Endodermal cell (in vitro differentiated cells): ENCODE measurements at regions not wholly inside any gene's neighbourhood (a gene's known extent, or its start where the extent isn't known, plus 50 kb on each side); places are given as distances from the start of the nearest gene placed in this dataset.

Experiments
- DNase-seq: peaks from one replicate; pipeline ENCODE4 v3.0.0-alpha.2; 2017
- H3K27ac ChIP-seq: 2 replicates; pipeline ENCODE4 v1.5.1; 2013; ENCODE audit warnings: mild to moderate bottlenecking, low read depth, low read length, moderate library complexity
- H3K27me3 ChIP-seq: 2 replicates; pipeline ENCODE4 v1.6.1; 2013; ENCODE audit warnings: mild to moderate bottlenecking, low read length, moderate library complexity; ENCODE audit not compliant: insufficient read depth, control insufficient read depth, poor library complexity, severe bottlenecking
- H3K36me3 ChIP-seq: 2 replicates; pipeline ENCODE4 v1.7.0; 2013; ENCODE audit warnings: mild to moderate bottlenecking, low read length, moderate library complexity; ENCODE audit not compliant: control insufficient read depth, insufficient read depth
- H3K4me1 ChIP-seq: one replicate; pipeline ENCODE4 v1.7.0; 2013; ENCODE audit warnings: low read length; ENCODE audit not compliant: control insufficient read depth, insufficient read depth
- H3K4me3 ChIP-seq: 2 replicates; pipeline ENCODE4 v1.5.1; 2013; ENCODE audit warnings: mild to moderate bottlenecking, low read length, moderate library complexity
- H3K9ac ChIP-seq: 2 replicates; pipeline ENCODE4 v1.6.1; 2013; ENCODE audit warnings: mild to moderate bottlenecking, low read length, moderate library complexity; ENCODE audit not compliant: poor library complexity, severe bottlenecking; ENCODE audit errors: extremely low read depth
- H3K9me3 ChIP-seq: 2 replicates; pipeline ENCODE4 v1.6.1; 2013; ENCODE audit warnings: mild to moderate bottlenecking, low read length, moderate library complexity; ENCODE audit not compliant: control insufficient read depth
- H3K27ac Mint-ChIP-seq: 2 replicates; pipeline ENCODE4 v1.8.0; 2020; ENCODE audit warnings: mixed read lengths
- H3K27me3 Mint-ChIP-seq: 2 replicates; pipeline ENCODE4 v1.8.0; 2021; ENCODE audit warnings: mild to moderate bottlenecking, mixed read lengths; ENCODE audit not compliant: insufficient read depth
- H3K36me3 Mint-ChIP-seq: 2 replicates; pipeline ENCODE4 v1.8.0; 2020; ENCODE audit warnings: low read depth, mixed read lengths
- H3K4me1 Mint-ChIP-seq: 2 replicates; pipeline ENCODE4 v1.8.0; 2020; ENCODE audit warnings: mixed read lengths
- H3K4me3 Mint-ChIP-seq: 2 replicates; pipeline ENCODE4 v1.8.0; 2020; ENCODE audit warnings: mild to moderate bottlenecking, moderate library complexity, mixed read lengths
- H3K9me3 Mint-ChIP-seq: 2 replicates; pipeline ENCODE4 v1.8.0; 2020; ENCODE audit warnings: mild to moderate bottlenecking, mixed read lengths
- WGBS, 2 experiments: methylation state at CpG; one replicate each; pipeline versions ENCODE4 v1.1.5 to v1.1.7; 2013; ENCODE audit warnings: missing lambda C conversion rate in 2 of 2, mixed read lengths in 1 of 2; ENCODE audit not compliant: insufficient coverage in 1 of 2, insufficient read length in 1 of 2; 5-methylcytosine and 5-hydroxymethylcytosine counted together
- TF ChIP-seq, protein P1 (sequence below): fragments of 200-600 bp; sonication (generic); conservative IDR thresholded peaks from 2 replicates; pipeline ENCODE4 v1.5.0; 2021; ENCODE audit warnings: antibody characterized with exemption, mild to moderate bottlenecking

DNA sequence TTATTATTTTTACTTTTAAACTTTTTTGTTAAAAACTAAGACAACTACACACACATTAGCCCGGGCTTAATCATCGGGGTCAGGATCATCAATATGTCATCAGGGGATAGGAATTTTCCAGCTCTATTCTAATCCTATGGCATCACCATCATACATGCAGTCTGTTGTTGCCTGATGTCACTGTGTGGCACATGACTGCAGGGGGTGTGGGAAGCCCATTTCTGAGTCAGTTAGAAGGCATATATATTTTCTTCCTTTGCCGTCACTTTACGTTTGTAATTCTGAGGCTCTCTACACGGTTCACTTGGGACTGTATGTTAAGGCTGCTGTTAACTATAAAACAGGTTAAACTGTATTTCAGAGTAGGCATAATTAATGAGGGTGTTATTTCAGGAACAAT lies 144.4 kb upstream of the ITGA6 start:
- H3K9me3 Mint-ChIP-seq = no peaks in the 10 kb centered on the region
- Histone ChIP-seq H3K36me3 (no peaks in the 10 kb centered on the region), H3K9me3 (no peaks in the 10 kb centered on the region), H3K4me3 (no peak overlapping the region), H3K27ac (no peak overlapping the region), H3K27me3 (no peaks in the 10 kb centered on the region), H3K9ac (no peak overlapping the region), H3K4me1 (peaks cover 4% of the 10 kb centered on the region)
- no peak overlapping the region for H3K27ac Mint-ChIP-seq
- peaks cover 23% of the 10 kb centered on the region for H3K4me1 Mint-ChIP-seq
- H3K27me3 Mint-ChIP-seq = peaks cover 8% of the 10 kb centered on the region
- no peak for DNase-seq
- WGBS, 2 experiments = 90 to 91% methylated on average over 3 to 5 of the region's 5 CpGs
- TF ChIP-seq, protein P1, sequence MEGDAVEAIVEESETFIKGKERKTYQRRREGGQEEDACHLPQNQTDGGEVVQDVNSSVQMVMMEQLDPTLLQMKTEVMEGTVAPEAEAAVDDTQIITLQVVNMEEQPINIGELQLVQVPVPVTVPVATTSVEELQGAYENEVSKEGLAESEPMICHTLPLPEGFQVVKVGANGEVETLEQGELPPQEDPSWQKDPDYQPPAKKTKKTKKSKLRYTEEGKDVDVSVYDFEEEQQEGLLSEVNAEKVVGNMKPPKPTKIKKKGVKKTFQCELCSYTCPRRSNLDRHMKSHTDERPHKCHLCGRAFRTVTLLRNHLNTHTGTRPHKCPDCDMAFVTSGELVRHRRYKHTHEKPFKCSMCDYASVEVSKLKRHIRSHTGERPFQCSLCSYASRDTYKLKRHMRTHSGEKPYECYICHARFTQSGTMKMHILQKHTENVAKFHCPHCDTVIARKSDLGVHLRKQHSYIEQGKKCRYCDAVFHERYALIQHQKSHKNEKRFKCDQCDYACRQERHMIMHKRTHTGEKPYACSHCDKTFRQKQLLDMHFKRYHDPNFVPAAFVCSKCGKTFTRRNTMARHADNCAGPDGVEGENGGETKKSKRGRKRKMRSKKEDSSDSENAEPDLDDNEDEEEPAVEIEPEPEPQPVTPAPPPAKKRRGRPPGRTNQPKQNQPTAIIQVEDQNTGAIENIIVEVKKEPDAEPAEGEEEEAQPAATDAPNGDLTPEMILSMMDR = no peak
- no peak overlapping the region for H3K4me3 Mint-ChIP-seq
- H3K36me3 Mint-ChIP-seq = no peaks in the 10 kb centered on the region

DNA sequence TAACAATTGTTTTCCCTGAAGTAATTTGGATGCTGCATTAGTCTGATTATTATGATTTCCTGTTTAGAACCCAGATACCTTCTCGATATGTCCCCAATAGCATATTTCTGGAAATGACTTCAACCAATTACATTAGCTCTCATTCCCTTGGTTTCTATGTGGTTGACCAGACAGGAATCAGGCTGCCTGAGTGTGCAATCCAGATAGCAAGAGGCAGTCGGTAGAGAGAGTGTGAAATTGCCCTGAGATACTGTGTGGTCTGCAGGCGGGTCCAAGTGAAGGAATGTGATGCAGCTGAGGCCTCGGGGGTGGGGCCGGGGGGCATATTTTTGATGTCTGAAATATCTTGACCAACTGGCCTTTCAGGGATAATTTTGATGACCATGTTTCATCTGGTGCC lies 143.9 kb upstream of the ITGA6 start:
- Histone ChIP-seq H3K9me3 (no peaks in the 10 kb centered on the region), H3K36me3 (no peaks in the 10 kb centered on the region), H3K4me3 (no peak overlapping the region), H3K27ac (peak overlapping the region; percentile 52), H3K4me1 (peaks cover 4% of the 10 kb centered on the region), H3K9ac (no peak overlapping the region), H3K27me3 (no peaks in the 10 kb centered on the region)
- peaks cover 23% of the 10 kb centered on the region for H3K4me1 Mint-ChIP-seq
- 91% methylated on average over 5 of the region's 5 CpGs; no CpG with 5 or more reads in 1 of the 2 experiments for WGBS, 2 experiments
- no peak overlapping the region for H3K4me3 Mint-ChIP-seq
- no peak overlapping the region for H3K27ac Mint-ChIP-seq
- H3K9me3 Mint-ChIP-seq = no peaks in the 10 kb centered on the region
- no peak for DNase-seq
- no peaks in the 10 kb centered on the region for H3K36me3 Mint-ChIP-seq
- peaks cover 8% of the 10 kb centered on the region for H3K27me3 Mint-ChIP-seq
- TF ChIP-seq, protein P1 = no peak

DNA sequence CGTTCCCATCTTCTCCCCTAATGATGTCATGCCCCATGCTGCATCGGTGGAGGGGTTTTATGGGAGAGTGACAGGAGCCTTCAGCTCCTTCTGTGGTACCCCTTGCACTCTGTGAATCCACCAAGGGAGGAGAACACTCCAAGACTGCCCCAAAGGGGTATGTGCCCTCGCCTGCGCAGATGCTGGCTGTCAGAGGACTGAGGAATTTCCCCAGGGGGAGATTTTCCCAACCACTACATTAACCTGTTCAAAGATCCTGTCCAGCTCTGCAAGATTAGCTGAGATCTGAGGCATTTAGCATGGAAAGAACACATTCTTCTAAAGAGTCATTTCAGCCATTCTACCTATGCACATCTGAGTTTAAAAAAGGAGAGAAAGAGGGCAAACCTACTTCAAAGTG lies 143.2 kb upstream of the ITGA6 start:
- no peaks in the 10 kb centered on the region for H3K9me3 Mint-ChIP-seq
- H3K27me3 Mint-ChIP-seq = peaks cover 9% of the 10 kb centered on the region
- Histone ChIP-seq H3K27ac (peak overlapping the region; percentile 93), H3K27me3 (no peaks in the 10 kb centered on the region), H3K4me1 (peaks cover 4% of the 10 kb centered on the region), H3K4me3 (no peak overlapping the region), H3K36me3 (no peaks in the 10 kb centered on the region), H3K9ac (no peak overlapping the region), H3K9me3 (no peaks in the 10 kb centered on the region)
- 97% methylated on average over 4 of the region's 4 CpGs; no CpG with 5 or more reads in 1 of the 2 experiments for WGBS, 2 experiments
- H3K36me3 Mint-ChIP-seq = no peaks in the 10 kb centered on the region
- no peak overlapping the region for H3K27ac Mint-ChIP-seq
- H3K4me3 Mint-ChIP-seq = no peak overlapping the region
- TF ChIP-seq, protein P1 = no peak
- DNase-seq = no peak
- H3K4me1 Mint-ChIP-seq = peaks cover 23% of the 10 kb centered on the region
